Transverse colon (tissue), 4 donors: ENCODE measurements at regions not wholly inside any gene's neighbourhood (a gene's known extent, or its start where the extent isn't known, plus 50 kb on each side); places are given as distances from the start of the nearest gene placed in this dataset.

ENCODE experiments used
- DNase-seq: peaks from one replicate; pipeline ENCODE4 v3.0.0-alpha.2; 2019
- H3K27ac ChIP-seq, 4 donors: fragments of 200-600 bp; sonication (generic); 2 replicates each; pipeline ENCODE4 v1.5.1; 2016 to 2018; ENCODE audit warnings: inconsistent platforms in 4 of 4
- H3K27me3 ChIP-seq: fragments of 200-600 bp; sonication (generic); 2 replicates; pipeline ENCODE4 v1.5.1; 2017; ENCODE audit warnings: inconsistent platforms
- H3K36me3 ChIP-seq, 4 donors: fragments of 200-600 bp; sonication (generic); 2 replicates each; pipeline ENCODE4 v1.5.1; 2017 to 2019; ENCODE audit warnings: inconsistent platforms in 4 of 4
- H3K4me1 ChIP-seq, 4 donors: fragments of 200-600 bp; sonication (generic); 2 replicates each; pipeline ENCODE4 v1.5.1; 2017 to 2020; ENCODE audit warnings: inconsistent platforms in 4 of 4
- H3K4me3 ChIP-seq, 4 donors: fragments of 200-600 bp; sonication (generic); 1 replicate in 1 of 4; 2 replicates in 3 of 4; pipeline versions ENCODE4 v1.5.1 to v1.6.1; 2017 to 2019; ENCODE audit warnings: inconsistent platforms in 4 of 4
- H3K9me3 ChIP-seq, 2 donors: fragments of 200-600 bp; sonication (generic); 2 replicates each; pipeline ENCODE4 v1.5.1; 2017 to 2019; ENCODE audit warnings: inconsistent platforms in 2 of 2
- EP300 ChIP-seq: sonication (generic); formaldehyde crosslinking; IDR thresholded peaks from one replicate; pipeline ENCODE4 v1.6.1; 2017; ENCODE audit warnings: antibody characterized with exemption, low read depth
- POLR2A ChIP-seq: fragments of 450-650 bp; IDR thresholded peaks from one replicate; pipeline ENCODE4 v1.6.1; 2016; ENCODE audit warnings: antibody characterized with exemption, mild to moderate bottlenecking, moderate library complexity
- POLR2AphosphoS5 ChIP-seq, 3 donors: sonication (generic); formaldehyde crosslinking; IDR thresholded peaks; one replicate each; pipeline ENCODE4 v1.6.1; 2016; ENCODE audit warnings: antibody characterized with exemption in 3 of 3
- WGBS, 2 donors: methylation state at CpG; one replicate each; pipeline ENCODE4 v1.1.5; 2018; ENCODE audit warnings: low coverage in 1 of 2; 5-methylcytosine and 5-hydroxymethylcytosine counted together
- in situ Hi-C, 4 donors: fragments of 200-750 bp; cut with MboI; loops; one replicate each; pipeline versions ENCODE4 v1.15.0 to v1.15.1; 2017; ENCODE audit warnings: low sequenced_read_pairs in 3 of 4, low pct_ligation_motif_present in 1 of 4, low pct_unique_long_range_greater_than_20kb in 1 of 4
- intact Hi-C: fragments of 100-400 bp; cut with DNase I; formaldehyde crosslinking; loops from one replicate; pipeline ENCODE4 v1.15.1; 2023; ENCODE audit warnings: low total_unique reads
- TF ChIP-seq, protein P1 (sequence below), 5 experiments: fragments of 200-600 bp in 3 of 5; fragments of 450-650 bp in 2 of 5; sonication (generic) in 3 of 5; IDR thresholded peaks; 1 replicate in 2 of 5; 2 replicates in 3 of 5; pipeline ENCODE4 v1.5.1; 2016 to 2017; ENCODE audit warnings: antibody characterized with exemption in 5 of 5, inconsistent platforms in 3 of 5, mild to moderate bottlenecking in 2 of 5, moderate library complexity in 1 of 5

DNA sequence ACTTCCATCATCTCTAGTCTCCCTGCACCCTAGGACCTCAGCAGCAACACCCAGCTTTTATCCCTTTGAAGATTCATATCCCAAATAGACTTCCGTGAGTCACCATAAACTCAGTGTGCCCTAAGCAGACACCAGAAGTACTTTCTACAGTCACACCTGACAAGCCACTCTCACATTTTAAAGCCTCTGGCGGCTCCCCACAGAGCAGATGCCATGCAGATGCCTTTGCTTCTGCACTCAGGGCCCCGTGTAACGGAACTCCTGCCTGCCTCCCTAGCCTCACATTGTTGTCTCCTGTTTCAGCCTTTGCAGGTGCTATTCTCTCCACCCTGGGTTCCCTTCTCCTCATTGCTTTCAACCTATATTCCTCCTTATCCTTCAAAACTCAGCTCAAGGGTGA is 155.5 kb upstream of the SLC24A5 start:
- WGBS, 2 donors: 93% methylated on average over 4 of the region's 4 CpGs; no CpG with 5 or more reads in 1 of the 2 donors
- H3K27me3 ChIP-seq: no peaks in the 10 kb centered on the region
- intact Hi-C loops (no loop called here), in situ Hi-C loops (no loop called here)
- H3K36me3 ChIP-seq: no peaks in the 10 kb centered on the region
- H3K9me3 ChIP-seq: no peaks in the 10 kb centered on the region
- no peak overlapping the region for H3K27ac ChIP-seq
- DNase-seq: no peak
- H3K4me1 ChIP-seq: no peaks in the 10 kb centered on the region
- TF ChIP-seq EP300: no peak
- TF ChIP-seq, protein P1, sequence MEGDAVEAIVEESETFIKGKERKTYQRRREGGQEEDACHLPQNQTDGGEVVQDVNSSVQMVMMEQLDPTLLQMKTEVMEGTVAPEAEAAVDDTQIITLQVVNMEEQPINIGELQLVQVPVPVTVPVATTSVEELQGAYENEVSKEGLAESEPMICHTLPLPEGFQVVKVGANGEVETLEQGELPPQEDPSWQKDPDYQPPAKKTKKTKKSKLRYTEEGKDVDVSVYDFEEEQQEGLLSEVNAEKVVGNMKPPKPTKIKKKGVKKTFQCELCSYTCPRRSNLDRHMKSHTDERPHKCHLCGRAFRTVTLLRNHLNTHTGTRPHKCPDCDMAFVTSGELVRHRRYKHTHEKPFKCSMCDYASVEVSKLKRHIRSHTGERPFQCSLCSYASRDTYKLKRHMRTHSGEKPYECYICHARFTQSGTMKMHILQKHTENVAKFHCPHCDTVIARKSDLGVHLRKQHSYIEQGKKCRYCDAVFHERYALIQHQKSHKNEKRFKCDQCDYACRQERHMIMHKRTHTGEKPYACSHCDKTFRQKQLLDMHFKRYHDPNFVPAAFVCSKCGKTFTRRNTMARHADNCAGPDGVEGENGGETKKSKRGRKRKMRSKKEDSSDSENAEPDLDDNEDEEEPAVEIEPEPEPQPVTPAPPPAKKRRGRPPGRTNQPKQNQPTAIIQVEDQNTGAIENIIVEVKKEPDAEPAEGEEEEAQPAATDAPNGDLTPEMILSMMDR (IDR thresholded peaks at IDR 0.05): no peak
- no peak for TF ChIP-seq POLR2AphosphoS5 (IDR thresholded peaks at IDR 0.05)
- TF ChIP-seq POLR2A: no peak
- H3K4me3 ChIP-seq: no peak overlapping the region

DNA sequence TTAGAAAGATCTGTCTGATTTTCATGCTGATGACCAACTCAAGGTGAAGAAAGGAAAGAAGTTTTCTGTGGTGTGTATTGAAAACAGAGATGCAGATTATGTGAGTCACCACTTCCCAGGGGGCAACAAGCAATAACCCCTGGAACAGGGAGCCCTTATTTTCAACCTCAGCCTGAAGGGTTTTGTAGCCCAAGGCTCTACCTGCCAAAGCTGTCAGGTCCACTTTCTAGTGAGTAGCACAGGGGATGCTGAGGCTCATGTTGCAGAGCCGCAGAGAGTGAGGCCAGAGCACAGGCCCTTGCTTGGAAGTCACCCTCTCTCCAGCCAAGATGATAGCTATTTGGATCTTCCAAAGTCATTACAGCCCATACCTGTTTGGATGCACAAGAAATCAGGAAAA is 152.2 kb upstream of the SLC24A5 start:
- Histone ChIP-seq H3K4me1 (no peaks in the 10 kb centered on the region), H3K36me3 (no peaks in the 10 kb centered on the region), H3K4me3 (no peak overlapping the region), H3K9me3 (no peaks in the 10 kb centered on the region), H3K27me3 (no peaks in the 10 kb centered on the region), H3K27ac (no peak overlapping the region)
- 88% methylated on average over 1 of the region's 1 CpG; no CpG with 5 or more reads in 1 of the 2 donors for WGBS, 2 donors
- in situ Hi-C loops: no loop called here
- no peak for TF ChIP-seq POLR2AphosphoS5 (IDR thresholded peaks at IDR 0.05)
- TF ChIP-seq, protein P1 (IDR thresholded peaks at IDR 0.05): no peak
- no peak for TF ChIP-seq POLR2A
- no peak for TF ChIP-seq EP300
- intact Hi-C loops: no loop called here
- no peak for DNase-seq

DNA sequence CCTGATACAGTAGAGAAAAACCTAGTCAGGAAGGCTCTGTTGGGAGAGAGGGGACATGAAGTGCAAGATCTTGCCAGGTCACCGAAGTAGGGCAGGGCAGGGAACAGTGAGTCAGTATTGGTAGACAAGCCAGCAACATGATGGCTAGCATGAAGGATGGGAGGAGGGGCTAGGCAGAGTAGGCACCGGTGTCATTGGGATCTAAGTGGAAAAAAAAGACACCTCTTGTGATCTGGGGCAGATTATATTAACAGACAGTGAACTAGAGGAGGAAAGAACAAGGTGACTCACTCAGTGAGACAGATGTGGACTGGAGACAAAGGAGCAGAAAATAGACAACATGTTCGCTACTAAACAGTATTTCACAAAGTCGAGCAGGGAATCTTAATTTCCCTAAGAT is 149.2 kb upstream of the SLC24A5 start:
- Histone ChIP-seq H3K9me3 (no peaks in the 10 kb centered on the region), H3K4me1 (no peaks in the 10 kb centered on the region), H3K27me3 (no peaks in the 10 kb centered on the region), H3K36me3 (no peaks in the 10 kb centered on the region), H3K4me3 (no peak overlapping the region), H3K27ac (no peak overlapping the region)
- in situ Hi-C loops: no loop called here
- 85 to 87% methylated on average over 4 of the region's 4 CpGs for WGBS, 2 donors
- intact Hi-C loops: no loop called here
- DNase-seq: no peak
- TF ChIP-seq POLR2AphosphoS5 (IDR thresholded peaks at IDR 0.05) (no peak), EP300 (no peak)

DNA sequence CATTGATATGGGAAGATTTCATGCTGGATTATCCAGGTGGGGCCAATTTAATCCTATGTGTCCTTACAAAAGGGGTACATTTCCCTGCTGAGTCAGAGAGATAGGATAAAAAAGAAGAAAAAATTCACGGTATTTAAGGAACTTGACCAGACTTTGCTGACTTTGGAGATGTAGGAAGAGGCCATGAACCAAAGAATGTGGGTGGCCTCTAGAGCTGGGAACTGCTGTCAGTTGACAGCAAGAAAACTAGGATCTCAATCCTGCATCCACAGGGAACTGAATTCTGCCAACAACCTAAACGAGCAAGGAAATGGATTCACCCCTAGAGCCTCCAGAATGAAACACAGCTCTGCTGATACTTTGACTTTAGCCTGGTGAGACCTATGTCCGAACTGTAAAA is 148.1 kb upstream of the SLC24A5 start:
- Histone ChIP-seq H3K4me1 (no peaks in the 10 kb centered on the region), H3K9me3 (no peaks in the 10 kb centered on the region), H3K27ac (no peak overlapping the region), H3K4me3 (no peak overlapping the region), H3K27me3 (peaks cover 1% of the 10 kb centered on the region), H3K36me3 (no peaks in the 10 kb centered on the region)
- TF ChIP-seq, protein P1 (IDR thresholded peaks at IDR 0.05): no peak
- TF ChIP-seq POLR2AphosphoS5 (IDR thresholded peaks at IDR 0.05) (no peak), POLR2A (no peak), EP300 (no peak)
- DNase-seq: no peak
- 74 to 83% methylated on average over 3 of the region's 3 CpGs for WGBS, 2 donors
- in situ Hi-C loops: no loop called here
- intact Hi-C loops: no loop called here

DNA sequence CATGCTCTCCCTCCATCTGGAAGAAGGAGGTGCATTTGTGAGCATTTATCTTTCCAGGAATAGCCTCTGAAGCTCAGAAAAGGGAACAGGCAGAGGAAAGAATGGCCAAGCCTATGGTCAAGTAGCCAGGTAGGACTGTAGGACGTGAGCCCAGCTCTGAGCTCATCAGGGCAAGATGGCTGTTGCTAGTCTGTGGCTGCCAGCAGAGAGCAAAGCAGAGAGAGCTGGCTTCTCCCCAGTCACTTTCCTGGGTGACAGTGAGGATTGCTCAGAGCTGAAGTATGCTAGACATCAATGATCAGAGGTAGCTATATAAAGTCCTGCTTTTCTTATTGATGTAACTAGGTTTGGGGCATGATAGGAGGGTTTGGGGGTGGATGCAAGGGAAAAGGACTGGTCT is 146.1 kb upstream of the SLC24A5 start:
- intact Hi-C loops (no loop called here), in situ Hi-C loops (loop anchor here (25.0 kb wide), 4 partner anchors 262 to 1662 kb away; partner anchors contain the start of gene SEMA6D (in 1 of the 4))
- Histone ChIP-seq H3K9me3 (no peaks in the 10 kb centered on the region), H3K36me3 (no peaks in the 10 kb centered on the region), H3K27ac (no peak overlapping the region), H3K27me3 (peaks cover 5% of the 10 kb centered on the region), H3K4me3 (no peak overlapping the region), H3K4me1 (no peaks in the 10 kb centered on the region)
- DNase-seq: no peak
- TF ChIP-seq EP300: no peak
- no peak for TF ChIP-seq POLR2AphosphoS5 (IDR thresholded peaks at IDR 0.05)
- TF ChIP-seq, protein P1 (IDR thresholded peaks at IDR 0.05): no peak
- no peak for TF ChIP-seq POLR2A
- 60% methylated on average over 1 of the region's 1 CpG; no CpG with 5 or more reads in 1 of the 2 donors for WGBS, 2 donors
